H1 (cell line): ENCODE measurements at regions not wholly inside any gene's neighbourhood (a gene's known extent, or its start where the extent isn't known, plus 50 kb on each side); places are given as distances from the start of the nearest gene placed in this dataset.

ENCODE experiments used
- CTCF ChIA-PET: fragments of 300-600 bp; sonication (Branson Sonifier 250); formaldehyde crosslinking; loops from one replicate; lab custom pipeline; 2021; ENCODE audit not compliant: partially characterized antibody; lab: Charles Lee
- POLR2A ChIA-PET: fragments of 300-600 bp; sonication (Branson Sonifier 250); formaldehyde crosslinking; loops from one replicate; lab custom pipeline; 2021; ENCODE audit warnings: inconsistent platforms; ENCODE audit not compliant: partially characterized antibody; lab: Charles Lee
- DNase-seq, 2 experiments: peaks; one replicate each; pipeline versions ENCODE4 v3.0.0 to v3.0.0-alpha.2; 2010 to 2022; ENCODE audit warnings: low spot score in 2 of 2, low read depth in 1 of 2, mixed read lengths in 1 of 2
- FAIRE-seq: peaks from 2 replicates; lab custom pipeline; 2011; peaks lifted over from hg19 to GRCh38; lab: Jason Lieb, UNC
- H2AFZ ChIP-seq: 2 replicates; pipeline ENCODE4 v1.8.1; 2012; ENCODE audit warnings: low read length, inconsistent platforms
- H2AK5ac ChIP-seq: 2 replicates; pipeline ENCODE4 v1.6.1; 2013; ENCODE audit warnings: low read depth, low read length
- H2BK120ac ChIP-seq: replicated peaks from 2 replicates; pipeline ENCODE3; 2013; ENCODE audit warnings: low read depth, low read length, inconsistent platforms
- H2BK12ac ChIP-seq: 2 replicates; pipeline ENCODE4 v1.6.1; 2013; ENCODE audit warnings: low read depth, low read length
- H2BK15ac ChIP-seq: 2 replicates; pipeline ENCODE4 v1.6.1; 2013; ENCODE audit warnings: low read length
- H2BK20ac ChIP-seq: 2 replicates; pipeline ENCODE4 v1.6.1; 2013; ENCODE audit warnings: low read length
- H2BK5ac ChIP-seq: 2 replicates; pipeline ENCODE4 v1.6.1; 2013; ENCODE audit warnings: low read depth, low read length
- H3K14ac ChIP-seq: 2 replicates; pipeline ENCODE4 v1.6.1; 2013; ENCODE audit warnings: inconsistent platforms; ENCODE audit not compliant: insufficient read length
- H3K18ac ChIP-seq: 2 replicates; pipeline ENCODE4 v1.6.1; 2013; ENCODE audit warnings: low read length; ENCODE audit errors: extremely low read depth
- H3K23ac ChIP-seq: 2 replicates; pipeline ENCODE4 v1.6.1; 2013; ENCODE audit warnings: inconsistent platforms; ENCODE audit not compliant: insufficient read length
- H3K23me2 ChIP-seq: 2 replicates; pipeline ENCODE4 v1.6.1; 2013; ENCODE audit warnings: low read depth, low read length
- H3K27ac ChIP-seq: 2 replicates; pipeline ENCODE4 v1.6.1; 2011; ENCODE audit warnings: low read depth, low read length, inconsistent platforms
- H3K27me3 ChIP-seq, 4 experiments: replicated peaks in 1 of 4; 1 replicate in 1 of 4; 2 replicates in 3 of 4; pipeline versions ENCODE4 v1.6.1 to v1.8.1; 2011 to 2013; ENCODE audit warnings: low read length in 3 of 4, mild to moderate bottlenecking in 3 of 4, inconsistent platforms in 2 of 4, mixed read lengths in 2 of 4, moderate library complexity in 1 of 4; ENCODE audit not compliant: control insufficient read depth in 3 of 4, insufficient read depth in 3 of 4; ENCODE audit errors: extremely low read depth in 1 of 4
- H3K36me3 ChIP-seq, 4 experiments: 2 replicates each; pipeline versions ENCODE4 v1.6.1 to v1.8.1; 2011 to 2013; ENCODE audit warnings: mild to moderate bottlenecking in 4 of 4, low read length in 3 of 4, moderate library complexity in 2 of 4, control low read depth in 1 of 4, inconsistent platforms in 1 of 4; ENCODE audit not compliant: insufficient read depth in 4 of 4, control insufficient read depth in 2 of 4
- H3K4ac ChIP-seq: replicated peaks from 2 replicates; pipeline ENCODE3; 2013; ENCODE audit warnings: low read length, low read depth, mixed read lengths, inconsistent platforms; ENCODE audit not compliant: insufficient read length
- H3K4me1 ChIP-seq, 4 experiments: replicated peaks in 1 of 4; 1 replicate in 1 of 4; 2 replicates in 3 of 4; pipeline versions ENCODE4 v1.6.1 to v1.8.1; 2011 to 2013; ENCODE audit warnings: low read length in 3 of 4, inconsistent platforms in 2 of 4, mixed read lengths in 1 of 4; ENCODE audit not compliant: insufficient read depth in 4 of 4, control insufficient read depth in 3 of 4
- H3K4me2 ChIP-seq, 2 experiments: 2 replicates each; pipeline versions ENCODE4 v1.6.1 to v1.8.1; 2011 to 2013; ENCODE audit warnings: low read depth in 2 of 2, low read length in 2 of 2, control low read depth in 1 of 2, inconsistent platforms in 1 of 2, mild to moderate bottlenecking in 1 of 2; ENCODE audit not compliant: insufficient read depth in 1 of 2
- H3K4me3 ChIP-seq, 4 experiments: fragments of 200-600, 300-600 bp in 1 of 4; sonication (generic), shearing (Covaris generic), sonication (Bioruptor Twin) in 1 of 4; 2 replicates each; pipeline versions ENCODE4 v1.5.1 to v1.8.1; 2011 to 2016; ENCODE audit warnings: low read length in 4 of 4, low read depth in 3 of 4, control low read depth in 2 of 4, inconsistent platforms in 2 of 4, mild to moderate bottlenecking in 2 of 4, mixed read lengths in 1 of 4, moderate library complexity in 1 of 4; ENCODE audit not compliant: insufficient read depth in 2 of 4; ENCODE audit errors: extremely low read depth in 1 of 4
- H3K56ac ChIP-seq: replicated peaks from 2 replicates; pipeline ENCODE3; 2013; ENCODE audit warnings: low read depth, mild to moderate bottlenecking, mixed read lengths, low read length, inconsistent platforms; ENCODE audit not compliant: insufficient read length
- H3K79me1 ChIP-seq: 2 replicates; pipeline ENCODE4 v1.6.1; 2013; ENCODE audit warnings: low read depth, low read length, control low read depth
- H3K79me2 ChIP-seq, 2 experiments: 2 replicates each; pipeline versions ENCODE4 v1.6.1 to v1.8.1; 2012 to 2013; ENCODE audit warnings: low read length in 2 of 2, mild to moderate bottlenecking in 2 of 2, inconsistent platforms in 1 of 2; ENCODE audit not compliant: insufficient read depth in 2 of 2, control insufficient read depth in 1 of 2
- H3K9ac ChIP-seq, 4 experiments: replicated peaks in 1 of 4; 1 replicate in 1 of 4; 2 replicates in 3 of 4; pipeline versions ENCODE4 v1.6.1 to v1.8.1; 2011 to 2013; ENCODE audit warnings: low read depth in 3 of 4, low read length in 3 of 4, control low read depth in 2 of 4, mild to moderate bottlenecking in 2 of 4, moderate library complexity in 2 of 4, inconsistent platforms in 1 of 4; ENCODE audit errors: extremely low read depth in 1 of 4
- H3K9me3 ChIP-seq, 2 experiments: 2 replicates each; pipeline versions ENCODE4 v1.6.1 to v1.8.1; 2012 to 2013; ENCODE audit warnings: mild to moderate bottlenecking in 2 of 2, moderate library complexity in 2 of 2, control low read depth in 1 of 2, inconsistent platforms in 1 of 2, low read depth in 1 of 2, low read length in 1 of 2, mixed read lengths in 1 of 2; ENCODE audit not compliant: insufficient read depth in 2 of 2
- H4K20me1 ChIP-seq, 2 experiments: replicated peaks in 1 of 2; 2 replicates each; pipeline versions ENCODE3 to v1.8.1; 2011 to 2013; ENCODE audit warnings: inconsistent platforms in 2 of 2, low read length in 2 of 2, mild to moderate bottlenecking in 1 of 2; ENCODE audit not compliant: insufficient read depth in 2 of 2, control insufficient read depth in 1 of 2
- H4K5ac ChIP-seq: 2 replicates; pipeline ENCODE4 v1.6.1; 2013; ENCODE audit warnings: low read length, low read depth, mixed read lengths, inconsistent platforms; ENCODE audit not compliant: insufficient read length
- H4K8ac ChIP-seq: 2 replicates; pipeline ENCODE4 v1.8.0; 2013; ENCODE audit warnings: mild to moderate bottlenecking, moderate library complexity, low read length, inconsistent platforms; ENCODE audit not compliant: insufficient read depth; ENCODE audit errors: extremely low read depth
- H4K91ac ChIP-seq: replicated peaks from 2 replicates; pipeline ENCODE3; 2013; ENCODE audit warnings: low read length, mixed read lengths, inconsistent platforms; ENCODE audit not compliant: insufficient read length
- ASH2L ChIP-seq: fragments of 200-600, 300-600 bp; sonication (generic); IDR thresholded peaks from one replicate; pipeline ENCODE4 v1.7.1; 2017; ENCODE audit warnings: low read length
- ATF2 ChIP-seq: IDR thresholded peaks from 2 replicates; pipeline ENCODE4 v1.6.1; 2012; ENCODE audit warnings: low read length, inconsistent platforms
- ATF3 ChIP-seq: IDR thresholded peaks from 2 replicates; pipeline ENCODE4 v1.6.1; 2011; ENCODE audit warnings: low read depth, mild to moderate bottlenecking, low read length; ENCODE audit not compliant: insufficient read depth
- BCL11A ChIP-seq, 2 experiments: IDR thresholded peaks; one replicate each; pipeline ENCODE4 v1.6.1; 2011; ENCODE audit warnings: low read depth in 2 of 2, low read length in 2 of 2, mild to moderate bottlenecking in 2 of 2
- CTCF ChIP-seq, 3 experiments: IDR thresholded peaks; 1 replicate in 2 of 3; 2 replicates in 1 of 3; pipeline versions ENCODE4 v1.5.1 to v1.6.1; 2011; ENCODE audit warnings: low read length in 3 of 3, mild to moderate bottlenecking in 3 of 3, inconsistent platforms in 2 of 3, low read depth in 1 of 3, moderate library complexity in 1 of 3; ENCODE audit not compliant: insufficient read depth in 1 of 3; ENCODE audit errors: control extremely low read depth in 1 of 3
- E2F6 ChIP-seq: IDR thresholded peaks from 2 replicates; pipeline ENCODE4 v1.6.1; 2012; ENCODE audit warnings: inconsistent platforms
- KDM4A ChIP-seq: IDR thresholded peaks from one replicate; pipeline ENCODE4 v1.7.1; 2012; ENCODE audit warnings: low read depth, mild to moderate bottlenecking, moderate library complexity, low read length, inconsistent platforms; ENCODE audit not compliant: severe bottlenecking
- TCF12 ChIP-seq: IDR thresholded peaks from 2 replicates; pipeline ENCODE4 v1.6.1; 2011; ENCODE audit warnings: low read depth, mild to moderate bottlenecking, low read length
- WGBS, 2 experiments: shearing (Covaris generic) in 1 of 2; methylation state at CpG; one replicate each; pipeline versions ENCODE4 v1.1.6 to v1.1.7; 2013 to 2015; ENCODE audit warnings: low lambda C conversion rate in 2 of 2, mixed read lengths in 2 of 2, inconsistent platforms in 1 of 2, low coverage in 1 of 2, missing lambda C conversion rate in 1 of 2; ENCODE audit not compliant: insufficient replicate concordance in 2 of 2, insufficient coverage in 1 of 2, insufficient read length in 1 of 2; ENCODE audit errors: extremely low coverage in 1 of 2, missing lambda C conversion rate in 1 of 2; 5-methylcytosine and 5-hydroxymethylcytosine counted together

- FAIRE-seq, result no peak
- TF ChIP-seq ASH2L, result no peak
- no peak for TF ChIP-seq KDM4A
- no peak for TF ChIP-seq BCL11A (IDR thresholded peaks at IDR 0.05; ENCODE audit: low read depth in 2 of 2, low read length in 2 of 2)
- no peak for TF ChIP-seq TCF12
- TF ChIP-seq CTCF (IDR thresholded peaks at IDR 0.05; ENCODE audit: control extremely low read depth in 1 of 3, insufficient read depth in 1 of 3, low read depth in 1 of 3, low read length in 3 of 3), result no peak
- no peak for TF ChIP-seq ATF3
- TF ChIP-seq ATF2, result no peak
- no peak for TF ChIP-seq E2F6
These were observed 105.0 kb upstream of the PITRM1 start for GRCh38 chr10:3277566-3277965.

More at GRCh38 chr10:3277566-3277965, 105.0 kb upstream of the PITRM1 start:
- H3K18ac ChIP-seq, result no peak overlapping the region
- no peak overlapping the region for H4K91ac ChIP-seq
- ChIA-PET CTCF (interaction anchor here (1.4 kb wide), 1 partner anchor 155 kb away, joined by 3 read pairs; no protein-coding TSS in a partner anchor), POLR2A (no interaction called here)
- H3K4me3 ChIP-seq, result no peak overlapping the region
- H3K79me2 ChIP-seq, result no peaks in the 10 kb centered on the region
- H3K14ac ChIP-seq, result no peak overlapping the region
- no peak overlapping the region for H2BK120ac ChIP-seq
- no peak overlapping the region for H2BK12ac ChIP-seq
- H2AK5ac ChIP-seq, result no peak overlapping the region
- no peak overlapping the region for H2BK5ac ChIP-seq
- no peak overlapping the region for H3K9ac ChIP-seq
- no peak overlapping the region for H3K4me2 ChIP-seq
- no peak overlapping the region for H4K5ac ChIP-seq
- no peak overlapping the region for H3K23ac ChIP-seq
- H4K20me1 ChIP-seq, result no peaks in the 10 kb centered on the region
- H3K4ac ChIP-seq, result no peak overlapping the region
- H3K4me1 ChIP-seq, result peaks cover 5 to 12% (median 7%) of the 10 kb centered on the region in 4 experiments
- H2BK15ac ChIP-seq, result no peak overlapping the region
- peak overlapping the region; percentile 13; the same call in 1 of the 2 replicates for H2AFZ ChIP-seq
- no peak overlapping the region for H3K27ac ChIP-seq
- 78% methylated on average over 4 of the region's 4 CpGs; no CpG with 5 or more reads in 1 of the 2 experiments for WGBS, 2 experiments
- no peak overlapping the region for H2BK20ac ChIP-seq
- no peaks in the 10 kb centered on the region for H3K23me2 ChIP-seq
- H3K56ac ChIP-seq, result no peak overlapping the region
- no peaks in the 10 kb centered on the region for H3K36me3 ChIP-seq
- H3K79me1 ChIP-seq, result no peaks in the 10 kb centered on the region; the same call in 1 of the 2 replicates
- no peak for DNase-seq
- H4K8ac ChIP-seq, result no peak overlapping the region
- no peaks in the 10 kb centered on the region for H3K27me3 ChIP-seq
- H3K9me3 ChIP-seq, result no peaks in the 10 kb centered on the region
